Ishikawa (cell line): ENCODE measurements at regions not wholly inside any gene's neighbourhood (a gene's known extent, or its start where the extent isn't known, plus 50 kb on each side); places are given as distances from the start of the nearest gene placed in this dataset.

Experiments
- CEBPB ChIP-seq: IDR thresholded peaks from 2 replicates; pipeline ENCODE4 v1.6.1; 2012
- CREB1 ChIP-seq: IDR thresholded peaks from 2 replicates; pipeline ENCODE4 v1.6.1; 2012; ENCODE audit warnings: low read depth
- EGR1 ChIP-seq: IDR thresholded peaks from 2 replicates; pipeline ENCODE4 v1.6.1; 2012
- EP300 ChIP-seq: IDR thresholded peaks from 2 replicates; pipeline ENCODE4 v1.6.1; 2012; ENCODE audit warnings: borderline replicate concordance
- FOXM1 ChIP-seq: IDR thresholded peaks from 2 replicates; pipeline ENCODE4 v1.6.1; 2012; ENCODE audit warnings: low read depth, borderline replicate concordance
- NFIC ChIP-seq: IDR thresholded peaks from 2 replicates; pipeline ENCODE4 v1.6.1; 2012
- RAD21 ChIP-seq: IDR thresholded peaks from 2 replicates; pipeline ENCODE4 v1.6.1; 2012; ENCODE audit warnings: low read depth
- TAF1 ChIP-seq: IDR thresholded peaks from 2 replicates; pipeline ENCODE4 v1.6.1; 2012; ENCODE audit warnings: low read depth, mild to moderate bottlenecking
- TCF12 ChIP-seq: IDR thresholded peaks from 2 replicates; pipeline ENCODE4 v1.6.1; 2012; ENCODE audit warnings: low read depth
- TEAD4 ChIP-seq: IDR thresholded peaks from 2 replicates; pipeline ENCODE4 v1.6.1; 2012
- YY1 ChIP-seq: IDR thresholded peaks from 2 replicates; pipeline ENCODE4 v1.6.1; 2012; ENCODE audit warnings: low read depth
- ZBTB7A ChIP-seq: IDR thresholded peaks from 2 replicates; pipeline ENCODE4 v1.6.1; 2012; ENCODE audit warnings: low read depth
- TF ChIP-seq, protein P1 (sequence below): IDR thresholded peaks from 2 replicates; pipeline ENCODE4 v1.6.1; 2012
- TF ChIP-seq, protein P2 (sequence below): IDR thresholded peaks from 2 replicates; pipeline ENCODE4 v1.6.1; 2012
- TF ChIP-seq, protein P3 (sequence below): IDR thresholded peaks from 2 replicates; pipeline ENCODE4 v1.6.1; 2012; ENCODE audit warnings: low read depth, mild to moderate bottlenecking

DNA sequence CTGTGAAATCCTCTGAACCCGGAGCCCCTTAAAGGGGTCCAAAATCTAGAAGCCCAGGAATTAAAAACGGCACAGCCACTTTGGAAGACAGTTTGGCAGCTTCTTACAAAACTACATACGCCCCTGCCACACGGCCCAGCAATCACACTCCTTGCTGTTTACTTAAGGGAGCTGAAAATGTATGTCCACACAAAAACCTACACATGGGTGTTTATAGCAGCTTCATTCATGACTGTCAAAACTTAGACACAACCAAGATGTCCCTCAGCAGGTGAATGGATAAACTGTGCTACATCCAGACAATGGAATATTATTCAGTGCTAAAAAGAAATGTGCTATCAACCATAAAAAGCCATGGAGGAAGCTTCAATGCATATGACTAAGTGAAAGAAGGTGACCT is 162.5 kb downstream of the NUP210 start:
- TF ChIP-seq, protein P1, sequence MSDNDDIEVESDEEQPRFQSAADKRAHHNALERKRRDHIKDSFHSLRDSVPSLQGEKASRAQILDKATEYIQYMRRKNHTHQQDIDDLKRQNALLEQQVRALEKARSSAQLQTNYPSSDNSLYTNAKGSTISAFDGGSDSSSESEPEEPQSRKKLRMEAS: no peak
- no peak for TF ChIP-seq TEAD4
- TF ChIP-seq, protein P2, sequence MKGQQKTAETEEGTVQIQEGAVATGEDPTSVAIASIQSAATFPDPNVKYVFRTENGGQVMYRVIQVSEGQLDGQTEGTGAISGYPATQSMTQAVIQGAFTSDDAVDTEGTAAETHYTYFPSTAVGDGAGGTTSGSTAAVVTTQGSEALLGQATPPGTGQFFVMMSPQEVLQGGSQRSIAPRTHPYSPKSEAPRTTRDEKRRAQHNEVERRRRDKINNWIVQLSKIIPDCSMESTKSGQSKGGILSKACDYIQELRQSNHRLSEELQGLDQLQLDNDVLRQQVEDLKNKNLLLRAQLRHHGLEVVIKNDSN: no peak
- TF ChIP-seq CEBPB: no peak
- no peak for TF ChIP-seq TCF12
- TF ChIP-seq ZBTB7A: no peak
- no peak for TF ChIP-seq RAD21
- no peak for TF ChIP-seq NFIC
- TF ChIP-seq TAF1: no peak
- TF ChIP-seq YY1: no peak
- TF ChIP-seq EGR1: no peak

DNA sequence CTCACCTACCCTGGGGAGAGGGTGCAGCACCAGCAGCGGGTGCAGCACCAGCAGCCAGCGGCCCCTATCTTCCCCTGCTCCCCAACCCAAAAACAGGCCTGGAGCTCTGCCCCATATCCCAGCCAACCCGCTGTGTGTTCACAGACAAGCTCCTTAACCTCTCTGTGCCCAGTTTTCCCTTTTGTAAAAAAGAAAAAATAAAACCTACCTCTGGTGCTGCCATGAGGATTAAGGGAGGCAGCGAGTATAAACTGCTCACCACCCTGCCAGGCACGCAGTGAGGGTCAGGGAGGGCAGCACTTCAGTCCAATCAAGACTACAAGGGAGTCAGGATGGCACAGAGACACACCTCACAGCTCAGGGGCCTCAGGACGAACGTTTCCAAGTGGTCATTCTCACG is 163.3 kb downstream of the NUP210 start:
- TF ChIP-seq NFIC: no peak

DNA sequence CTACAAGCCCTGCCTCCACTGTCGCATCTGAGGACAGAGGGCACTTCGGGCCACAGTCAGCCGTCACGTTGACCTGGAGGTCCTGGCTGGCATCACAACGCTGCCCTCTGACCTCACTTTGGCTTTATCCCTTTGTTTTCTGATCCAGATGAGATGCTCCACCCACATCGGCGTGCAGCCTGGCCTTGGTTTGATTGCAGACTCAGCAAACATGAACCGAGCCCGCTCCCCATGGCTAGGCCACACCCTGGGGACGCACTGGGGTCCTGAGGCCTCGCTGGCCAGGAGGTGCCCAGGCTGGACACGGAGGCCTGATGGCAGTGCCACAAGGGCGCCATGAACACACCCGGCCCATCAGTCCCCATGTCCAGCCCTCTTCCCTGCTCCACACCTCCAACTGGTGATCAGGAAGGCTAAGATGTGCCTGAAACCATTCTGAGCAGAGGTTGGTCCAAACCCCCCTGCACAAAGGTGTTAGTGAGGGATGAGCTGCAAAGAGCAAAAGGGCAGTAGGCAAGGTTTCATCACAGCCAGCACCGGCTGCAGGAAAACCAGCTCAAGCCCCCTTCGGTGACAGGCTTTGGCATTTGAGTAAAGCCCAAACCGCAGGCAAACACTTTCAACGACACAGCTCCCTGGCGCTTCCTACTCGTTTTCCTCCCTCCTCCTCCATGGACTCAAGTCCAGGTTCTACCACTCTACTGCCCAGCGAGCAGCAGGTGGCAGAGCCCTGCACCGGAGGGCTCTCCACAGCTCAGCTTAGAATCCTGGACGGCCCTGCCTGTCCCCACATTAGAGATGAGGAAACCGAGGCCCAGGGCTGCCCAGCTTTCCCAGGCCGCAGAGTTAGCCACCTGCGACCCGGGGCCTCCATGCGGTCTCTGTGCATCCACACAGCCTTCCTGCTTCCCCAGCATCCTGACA is 165.8 kb downstream of the NUP210 start:
- TF ChIP-seq TAF1 (no peak), NFIC (no peak), ZBTB7A (no peak), EGR1 (no peak), TEAD4 (no peak), CEBPB (no peak), YY1 (no peak), FOXM1 (no peak)

DNA sequence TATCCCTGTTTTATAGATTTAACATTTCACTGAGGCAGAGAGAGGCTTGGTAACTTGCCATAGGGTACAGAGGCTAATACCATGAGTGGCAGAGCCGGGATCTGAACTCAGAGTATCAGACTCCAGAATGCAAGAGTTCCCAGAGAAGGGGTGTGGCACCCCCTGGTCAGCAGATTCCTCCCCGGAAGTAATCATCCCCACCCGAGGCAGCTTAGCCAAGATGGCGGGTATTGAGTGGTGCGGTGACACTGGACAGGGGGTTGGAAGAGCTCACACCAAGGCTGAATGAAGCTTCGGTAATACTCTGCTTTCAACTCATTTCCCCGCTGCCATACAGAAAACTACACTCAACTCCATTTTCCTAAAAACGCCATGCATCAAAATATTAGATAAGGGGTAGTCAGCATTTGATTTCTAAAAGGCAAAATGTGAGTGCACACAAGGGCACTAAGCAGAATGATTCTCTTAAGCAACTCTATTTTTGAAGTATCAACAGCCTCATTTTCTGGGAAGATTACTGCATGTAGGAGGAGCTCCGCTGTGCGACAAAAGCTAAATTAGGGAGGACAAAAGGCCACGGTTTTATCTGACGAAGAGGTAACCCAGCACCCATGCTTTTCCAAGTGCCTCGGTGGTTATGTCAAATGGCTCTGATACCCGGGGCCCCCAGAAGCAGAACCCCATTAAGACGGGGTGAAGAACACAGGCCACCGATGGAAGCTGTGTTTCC is 166.7 kb downstream of the NUP210 start:
- TF ChIP-seq RAD21 (no peak), CEBPB (no peak), NFIC (no peak), YY1 (no peak), EP300 (no peak), TEAD4 (no peak), CREB1 (no peak), TAF1 (no peak), ZBTB7A (no peak), FOXM1 (no peak), TCF12 (no peak), EGR1 (no peak)
- TF ChIP-seq, protein P1: no peak
- TF ChIP-seq, protein P2: no peak
- TF ChIP-seq, protein P3, sequence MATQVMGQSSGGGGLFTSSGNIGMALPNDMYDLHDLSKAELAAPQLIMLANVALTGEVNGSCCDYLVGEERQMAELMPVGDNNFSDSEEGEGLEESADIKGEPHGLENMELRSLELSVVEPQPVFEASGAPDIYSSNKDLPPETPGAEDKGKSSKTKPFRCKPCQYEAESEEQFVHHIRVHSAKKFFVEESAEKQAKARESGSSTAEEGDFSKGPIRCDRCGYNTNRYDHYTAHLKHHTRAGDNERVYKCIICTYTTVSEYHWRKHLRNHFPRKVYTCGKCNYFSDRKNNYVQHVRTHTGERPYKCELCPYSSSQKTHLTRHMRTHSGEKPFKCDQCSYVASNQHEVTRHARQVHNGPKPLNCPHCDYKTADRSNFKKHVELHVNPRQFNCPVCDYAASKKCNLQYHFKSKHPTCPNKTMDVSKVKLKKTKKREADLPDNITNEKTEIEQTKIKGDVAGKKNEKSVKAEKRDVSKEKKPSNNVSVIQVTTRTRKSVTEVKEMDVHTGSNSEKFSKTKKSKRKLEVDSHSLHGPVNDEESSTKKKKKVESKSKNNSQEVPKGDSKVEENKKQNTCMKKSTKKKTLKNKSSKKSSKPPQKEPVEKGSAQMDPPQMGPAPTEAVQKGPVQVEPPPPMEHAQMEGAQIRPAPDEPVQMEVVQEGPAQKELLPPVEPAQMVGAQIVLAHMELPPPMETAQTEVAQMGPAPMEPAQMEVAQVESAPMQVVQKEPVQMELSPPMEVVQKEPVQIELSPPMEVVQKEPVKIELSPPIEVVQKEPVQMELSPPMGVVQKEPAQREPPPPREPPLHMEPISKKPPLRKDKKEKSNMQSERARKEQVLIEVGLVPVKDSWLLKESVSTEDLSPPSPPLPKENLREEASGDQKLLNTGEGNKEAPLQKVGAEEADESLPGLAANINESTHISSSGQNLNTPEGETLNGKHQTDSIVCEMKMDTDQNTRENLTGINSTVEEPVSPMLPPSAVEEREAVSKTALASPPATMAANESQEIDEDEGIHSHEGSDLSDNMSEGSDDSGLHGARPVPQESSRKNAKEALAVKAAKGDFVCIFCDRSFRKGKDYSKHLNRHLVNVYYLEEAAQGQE: no peak

DNA sequence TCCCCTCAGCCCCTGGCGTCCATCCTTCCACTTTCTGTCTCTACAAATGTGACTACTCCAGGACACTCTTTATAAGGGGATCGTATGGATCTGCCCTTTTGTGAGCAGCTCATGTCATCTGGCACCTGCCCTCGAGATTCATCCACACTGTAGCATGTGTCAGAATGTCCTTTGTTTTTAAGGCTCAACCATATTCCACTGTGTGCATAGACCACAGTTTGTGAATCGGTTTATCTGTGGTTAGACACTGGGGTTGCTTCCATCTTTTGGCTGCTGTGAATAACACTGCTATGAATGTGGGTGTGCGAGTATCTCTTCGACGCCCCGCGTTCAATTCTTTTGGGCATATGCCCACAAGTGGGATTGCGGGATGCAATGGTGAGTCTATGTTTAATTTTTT is 167.9 kb downstream of the NUP210 start:
- TF ChIP-seq, protein P3: no peak
- TF ChIP-seq NFIC (no peak), RAD21 (no peak), ZBTB7A (no peak), CEBPB (no peak)
